NCI-H146 treated with DMSO at 0.1 percent for 48 hours (cell line): ENCODE measurements at regions not wholly inside any gene's neighbourhood (a gene's known extent, or its start where the extent isn't known, plus 50 kb on each side); places are given as distances from the start of the nearest gene placed in this dataset.
"Not testable (repeated sequence)": the region's sequence is repeated elsewhere in the genome, so short reads cannot be mapped to it uniquely, and the experiment has no call there.

ENCODE experiments used
- DNase-seq: peaks from one replicate; lab custom pipeline; 2025; ENCODE audit not compliant: unreplicated experiment; lab: John Stamatoyannopoulos, UW

- DNase-seq = not testable (repeated sequence)
Observed at GRCh38 chr9:17888964-17889363, 310.1 kb downstream of the SH3GL2 start.

- DNase-seq = no peak
Observed at GRCh38 chr9:17894501-17895160, 315.8 kb downstream of the SH3GL2 start.

DNA sequence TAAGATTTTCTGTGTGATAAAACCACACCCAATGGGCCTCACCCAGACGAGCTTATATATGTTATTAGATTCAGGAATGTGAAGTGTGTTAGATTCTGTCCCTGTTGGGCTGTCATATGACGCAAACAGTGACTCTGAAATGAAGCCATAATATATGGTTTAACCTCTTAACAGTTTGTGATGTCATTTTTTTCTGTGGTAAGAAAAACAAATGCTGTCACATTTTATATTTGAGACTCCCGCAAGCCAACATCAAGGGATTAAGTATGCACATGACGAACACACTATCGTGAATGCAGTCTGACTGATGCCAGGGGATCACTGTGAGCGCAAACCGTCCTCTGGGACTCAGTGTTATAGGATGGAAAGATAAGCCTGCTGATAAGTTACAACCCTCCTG lies 321.7 kb downstream of the SH3GL2 start:
- DNase-seq = no peak

DNA sequence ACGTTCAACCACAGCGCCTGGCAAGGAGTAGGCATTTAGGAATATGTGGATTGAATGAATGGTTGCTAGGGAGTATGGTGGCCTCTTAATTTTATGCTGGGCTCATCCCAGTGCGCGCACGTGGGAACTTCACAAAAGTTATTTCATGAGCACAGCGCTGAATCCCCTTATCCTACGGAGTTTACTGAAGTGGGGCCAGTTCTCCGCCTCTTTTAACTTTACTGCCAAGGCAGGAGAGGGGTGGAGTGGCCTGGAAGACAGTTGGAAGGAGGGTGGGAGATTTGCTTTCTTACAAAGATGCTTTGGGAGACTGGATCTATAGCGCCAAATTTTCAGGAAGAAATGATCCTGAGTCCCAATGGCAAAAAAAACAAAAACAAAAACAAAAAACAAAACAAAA lies 326.5 kb downstream of the SH3GL2 start:
- no peak for DNase-seq

DNA sequence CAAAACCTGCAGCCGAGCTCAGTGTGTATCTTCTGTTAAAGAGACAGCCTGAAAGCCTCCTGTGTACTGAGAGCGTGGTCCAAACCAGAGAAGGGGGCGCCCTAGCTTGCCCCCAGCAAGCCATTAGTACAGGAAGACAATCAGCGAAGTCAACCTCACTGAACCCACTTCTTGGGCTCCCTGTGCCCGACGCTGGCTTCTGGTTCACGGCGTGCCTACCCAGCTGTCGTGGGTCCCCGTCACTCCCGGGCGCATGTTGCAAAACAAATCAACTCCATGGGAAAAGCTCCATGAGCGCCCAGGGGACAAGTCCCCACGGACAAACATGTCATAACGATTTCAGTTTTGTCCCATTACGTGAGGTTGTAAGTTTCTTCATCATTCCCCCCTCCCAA lies 326.9 kb downstream of the SH3GL2 start:
- no peak for DNase-seq

GRCh38 chr9:17906176-17906840 lies 327.4 kb downstream of the SH3GL2 start:
- peak; percentile 27 for DNase-seq

GRCh38 chr9:17906841-17907778 lies 328.2 kb downstream of the SH3GL2 start:
- DNase-seq = peak; percentile 20

DNA sequence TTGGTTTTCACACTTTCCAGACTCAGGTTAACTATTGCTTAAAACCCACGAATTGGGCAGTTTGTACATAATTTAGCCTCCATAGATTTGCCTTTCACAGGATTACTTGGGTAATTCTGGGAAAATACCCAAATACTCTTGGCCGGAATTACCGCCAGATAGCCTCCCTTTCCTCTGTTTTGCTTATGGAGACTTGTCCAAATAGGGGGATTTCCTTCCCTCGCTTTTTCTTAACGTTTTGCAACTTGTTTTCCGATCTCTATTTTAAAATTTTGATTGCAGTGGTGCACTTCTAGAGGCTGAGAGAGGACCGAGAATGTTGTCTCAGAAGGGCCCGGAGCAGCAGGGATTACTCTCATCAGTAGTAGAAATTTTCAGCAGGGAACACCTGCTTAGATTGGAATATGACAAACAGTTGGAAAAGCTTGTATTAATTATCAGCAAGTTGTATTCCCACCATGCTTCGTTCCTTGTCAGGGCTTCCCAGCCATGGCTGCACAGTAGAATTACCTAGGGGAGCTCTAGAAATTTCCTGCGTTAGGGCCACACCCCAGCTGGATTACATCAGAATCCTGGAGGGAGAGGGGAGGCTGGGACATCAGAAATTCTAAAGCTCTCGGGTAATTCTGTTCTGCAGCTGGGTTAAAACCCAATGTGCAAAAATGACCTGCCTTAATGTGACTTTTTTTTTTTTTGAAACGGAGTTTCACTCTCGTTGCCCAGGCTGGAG lies 329.1 kb downstream of the SH3GL2 start:
- DNase-seq = no peak

- no peak for DNase-seq
Observed at GRCh38 chr9:17926246-17926645, 347.4 kb downstream of the SH3GL2 start.

GRCh38 chr9:17927616-17928015 lies 348.8 kb downstream of the SH3GL2 start:
- DNase-seq = no peak

- DNase-seq = no peak
Observed at GRCh38 chr9:17928228-17928627, 349.4 kb downstream of the SH3GL2 start.

DNA sequence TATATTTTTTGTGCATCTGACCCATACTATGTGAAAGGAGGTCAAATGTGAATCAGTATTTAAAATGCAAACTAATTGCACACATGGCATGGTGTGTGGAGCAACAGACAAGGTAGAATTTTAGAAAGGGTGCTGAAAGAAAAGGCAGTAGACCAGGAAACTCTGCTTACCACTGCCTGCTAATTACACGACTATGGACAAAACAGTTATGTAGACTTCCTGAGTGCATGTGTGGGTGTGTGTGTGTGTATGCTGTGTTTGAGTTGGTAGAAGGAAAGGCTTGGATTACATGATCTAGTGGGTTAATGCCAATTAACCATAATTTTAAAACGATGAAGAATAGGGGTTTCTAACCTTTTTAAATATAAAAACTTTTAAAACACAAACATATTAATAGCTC lies 349.9 kb downstream of the SH3GL2 start:
- DNase-seq = no peak

GRCh38 chr9:17929506-17929905 lies 350.6 kb downstream of the SH3GL2 start:
- no peak for DNase-seq

DNA sequence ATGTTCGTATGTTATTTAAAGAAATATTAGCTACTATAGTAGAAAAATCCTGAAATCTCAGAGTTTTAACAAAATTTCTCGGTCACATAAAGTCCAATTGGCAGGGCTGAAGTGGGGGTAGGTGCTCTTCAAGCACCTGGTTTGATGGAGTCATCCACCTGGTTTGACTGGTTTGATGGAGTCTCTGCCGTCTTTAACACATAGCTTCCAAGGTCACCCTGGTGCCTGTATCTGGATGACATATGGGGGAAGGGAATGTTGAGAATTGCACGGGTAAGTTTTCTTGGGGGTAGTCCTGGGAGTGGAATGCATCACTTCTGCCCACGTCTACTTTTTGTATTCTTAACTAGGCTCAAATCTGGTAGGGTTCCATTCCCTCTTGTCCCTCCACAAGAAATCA lies 351.2 kb downstream of the SH3GL2 start:
- DNase-seq = no peak

DNA sequence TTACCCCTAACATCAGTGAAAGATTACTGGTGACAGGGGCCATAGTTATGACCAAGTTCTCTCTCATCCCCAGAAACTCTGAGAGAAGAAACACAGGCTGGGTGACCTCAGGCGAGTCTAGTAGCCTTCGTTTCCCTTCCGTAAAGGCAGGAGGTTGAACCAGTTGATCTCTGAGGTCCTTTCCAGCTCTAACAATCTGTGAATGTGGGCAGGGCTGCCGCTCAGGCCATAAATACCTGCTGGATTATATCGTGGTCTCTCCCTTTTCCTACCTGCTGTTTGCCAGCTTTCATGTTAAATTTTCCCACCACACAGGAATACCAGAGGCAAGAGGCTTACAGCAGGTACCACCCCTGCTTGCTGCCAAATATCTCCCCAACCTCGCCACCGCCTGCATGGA lies 357.5 kb downstream of the SH3GL2 start:
- DNase-seq = no peak

GRCh38 chr9:17938035-17938655 lies 359.3 kb downstream of the SH3GL2 start:
- no peak for DNase-seq

DNA sequence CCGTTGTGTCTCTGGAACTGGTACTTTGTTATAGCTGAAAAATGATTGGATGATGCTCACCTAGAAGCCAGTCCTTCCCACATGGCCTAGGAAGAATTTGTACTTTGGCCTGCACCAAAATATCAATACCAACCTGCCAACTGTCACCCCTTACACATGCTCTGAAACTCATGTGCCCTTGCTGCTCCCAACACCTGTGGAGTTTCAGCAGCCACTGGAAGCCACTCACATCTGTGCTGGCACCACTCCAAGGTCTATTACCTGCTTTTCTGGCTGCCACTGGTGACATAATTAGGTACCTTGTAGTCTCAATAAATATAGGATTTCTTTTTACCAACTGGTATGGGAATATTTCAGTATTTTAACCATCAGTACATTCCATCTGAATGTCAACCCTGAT lies 363.6 kb downstream of the SH3GL2 start:
- peak; percentile 44 for DNase-seq

- no peak for DNase-seq
Observed at GRCh38 chr9:17955409-17955808, 376.5 kb downstream of the SH3GL2 start.

GRCh38 chr9:17958363-17958762 lies 379.5 kb downstream of the SH3GL2 start:
- DNase-seq = no peak

GRCh38 chr9:17962747-17963146 lies 383.9 kb downstream of the SH3GL2 start:
- DNase-seq = no peak

DNA sequence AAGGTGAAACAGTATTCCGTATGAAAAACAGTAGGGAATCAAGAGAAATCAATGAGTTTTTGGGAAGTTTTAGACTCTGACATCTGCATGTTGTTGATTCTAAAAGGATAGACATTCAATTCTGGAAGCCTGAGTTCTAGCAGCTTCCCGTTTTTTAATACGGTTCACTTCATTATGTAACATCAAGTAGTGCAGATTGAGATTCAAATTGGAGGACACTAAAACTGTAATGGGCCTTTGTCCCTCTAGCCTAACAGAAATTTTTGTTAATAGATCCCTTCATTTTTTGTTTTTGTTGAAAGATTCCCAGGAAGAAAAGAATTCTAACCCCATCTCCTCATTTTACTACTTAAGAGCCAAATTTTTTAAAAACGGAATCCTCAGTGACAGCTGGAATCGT lies 384.6 kb downstream of the SH3GL2 start:
- DNase-seq = no peak
